Common myeloid progenitor, CD34-positive (primary cell): ENCODE measurements at regions not wholly inside any gene's neighbourhood (a gene's known extent, or its start where the extent isn't known, plus 50 kb on each side); places are given as distances from the start of the nearest gene placed in this dataset.

ENCODE experiments used
- CTCF ChIA-PET: fragments of 350-600 bp; sonication (Branson Sonifier 250); formaldehyde crosslinking; loops from one replicate; lab custom pipeline; 2021; ENCODE audit warnings: antibody characterized with exemption; lab: Charles Lee
- POLR2A ChIA-PET: fragments of 350-600 bp; sonication (Branson Sonifier 250); formaldehyde crosslinking; loops from one replicate; lab custom pipeline; 2021; ENCODE audit warnings: antibody characterized with exemption; lab: Charles Lee
- DNase-seq, 3 donors: peaks; one replicate each; pipeline versions ENCODE4 v3.0.0 to v3.0.0-alpha.2; 2013
- H3K27ac ChIP-seq, 2 experiments: 1 replicate in 1 of 2; 2 replicates in 1 of 2; pipeline ENCODE4 v1.7.0; 2013; ENCODE audit warnings: inconsistent platforms in 2 of 2, low read length in 2 of 2, mild to moderate bottlenecking in 2 of 2, low read depth in 1 of 2, moderate library complexity in 1 of 2; ENCODE audit not compliant: severe bottlenecking in 2 of 2, insufficient read depth in 1 of 2, poor library complexity in 1 of 2
- H3K27me3 ChIP-seq, 5 experiments: replicated peaks in 2 of 5; 1 replicate in 3 of 5; 2 replicates in 2 of 5; pipeline versions ENCODE4 v1.6.1 to v1.7.0; 2013; ENCODE audit warnings: low read length in 4 of 5, mild to moderate bottlenecking in 2 of 5, moderate library complexity in 2 of 5, inconsistent platforms in 1 of 5; ENCODE audit not compliant: insufficient read depth in 5 of 5, control insufficient read depth in 4 of 5
- H3K36me3 ChIP-seq, 4 experiments: 1 replicate in 2 of 4; 2 replicates in 2 of 4; pipeline versions ENCODE4 v1.6.1 to v1.7.0; 2013; ENCODE audit warnings: low read length in 3 of 4, control low read depth in 1 of 4, mild to moderate bottlenecking in 1 of 4; ENCODE audit not compliant: control insufficient read depth in 4 of 4, insufficient read depth in 4 of 4
- H3K4me1 ChIP-seq, 4 experiments: 1 replicate in 3 of 4; 2 replicates in 1 of 4; pipeline versions ENCODE4 v1.6.1 to v1.7.1; 2013; ENCODE audit warnings: low read length in 3 of 4, mild to moderate bottlenecking in 3 of 4, control low read depth in 1 of 4, inconsistent platforms in 1 of 4, moderate library complexity in 1 of 4; ENCODE audit not compliant: control insufficient read depth in 4 of 4, insufficient read depth in 4 of 4; ENCODE audit errors: control extremely low read depth in 1 of 4
- H3K4me3 ChIP-seq, 7 experiments: 1 replicate in 4 of 7; 2 replicates in 3 of 7; pipeline versions ENCODE4 v1.5.1 to v1.7.0; 2013; ENCODE audit warnings: mild to moderate bottlenecking in 7 of 7, low read length in 6 of 7, moderate library complexity in 6 of 7, inconsistent platforms in 2 of 7, low read depth in 2 of 7, control low read depth in 1 of 7; ENCODE audit not compliant: insufficient read depth in 4 of 7, control insufficient read depth in 1 of 7; ENCODE audit errors: extremely low read depth in 1 of 7
- H3K9me3 ChIP-seq, 5 experiments: 1 replicate in 4 of 5; 2 replicates in 1 of 5; pipeline versions ENCODE4 v1.6.1 to v1.7.1; 2013; ENCODE audit warnings: low read length in 4 of 5, mild to moderate bottlenecking in 2 of 5, inconsistent platforms in 1 of 5, low read depth in 1 of 5, moderate library complexity in 1 of 5; ENCODE audit not compliant: control insufficient read depth in 4 of 5, insufficient read depth in 2 of 5; ENCODE audit errors: control extremely low read depth in 1 of 5
- WGBS: methylation state at CpG from one replicate; pipeline ENCODE4 v1.1.5; 2013; ENCODE audit not compliant: insufficient coverage; 5-methylcytosine and 5-hydroxymethylcytosine counted together

- H3K9me3 ChIP-seq, result no peaks in the 10 kb centered on the region
- no peaks in the 10 kb centered on the region for H3K36me3 ChIP-seq
- no peak overlapping the region for H3K27ac ChIP-seq
- no peak overlapping the region for H3K4me3 ChIP-seq
- no peaks in the 10 kb centered on the region for H3K27me3 ChIP-seq
- no peak for DNase-seq
- CTCF ChIA-PET, result no interaction called here
- POLR2A ChIA-PET, result no interaction called here
- H3K4me1 ChIP-seq, result no peaks in the 10 kb centered on the region
These were observed 527.2 kb downstream of the NR2F1-AS1 start for GRCh38 chr5:93053825-93054224.

GRCh38 chr5:93048858-93049257 lies 532.2 kb downstream of the NR2F1-AS1 start:
- POLR2A ChIA-PET, result no interaction called here
- Histone ChIP-seq H3K27ac (no peak overlapping the region), H3K9me3 (no peaks in the 10 kb centered on the region), H3K36me3 (no peaks in the 10 kb centered on the region), H3K4me1 (no peaks in the 10 kb centered on the region), H3K27me3 (no peaks in the 10 kb centered on the region), H3K4me3 (no peak overlapping the region)
- no peak for DNase-seq
- WGBS, result no CpG with 5 or more reads among the region's 2 CpGs
- CTCF ChIA-PET, result no interaction called here

- ChIA-PET CTCF (no interaction called here), POLR2A (no interaction called here)
- no CpG with 5 or more reads among the region's 1 CpG for WGBS
These were observed 536.0 kb downstream of the NR2F1-AS1 start for GRCh38 chr5:93044859-93045666.

GRCh38 chr5:93039888-93040287 lies 541.1 kb downstream of the NR2F1-AS1 start:
- no peaks in the 10 kb centered on the region for H3K36me3 ChIP-seq
- H3K9me3 ChIP-seq, result no peaks in the 10 kb centered on the region
- no peak overlapping the region for H3K4me3 ChIP-seq
- no peaks in the 10 kb centered on the region for H3K27me3 ChIP-seq
- no peak overlapping the region for H3K27ac ChIP-seq
- H3K4me1 ChIP-seq, result no peaks in the 10 kb centered on the region
- DNase-seq, result no peak
- CTCF ChIA-PET, result no interaction called here
- POLR2A ChIA-PET, result no interaction called here

More at GRCh38 chr5:93044859-93045666, 536.0 kb downstream of the NR2F1-AS1 start:
- H3K4me1 ChIP-seq, result no peaks in the 10 kb centered on the region
- H3K27me3 ChIP-seq, result no peaks in the 10 kb centered on the region
- no peaks in the 10 kb centered on the region for H3K9me3 ChIP-seq
- no peak overlapping the region for H3K4me3 ChIP-seq
- no peak for DNase-seq
- H3K27ac ChIP-seq, result no peak overlapping the region
- no peaks in the 10 kb centered on the region for H3K36me3 ChIP-seq

- Histone ChIP-seq H3K27ac (no peak overlapping the region), H3K4me1 (no peaks in the 10 kb centered on the region), H3K27me3 (no peaks in the 10 kb centered on the region), H3K4me3 (no peak overlapping the region), H3K9me3 (no peaks in the 10 kb centered on the region), H3K36me3 (no peaks in the 10 kb centered on the region)
- CTCF ChIA-PET, result no interaction called here
- 39% methylated on average over 7 of the region's 9 CpGs for WGBS
- DNase-seq, result no peak
- POLR2A ChIA-PET, result no interaction called here
These were observed 546.1 kb downstream of the NR2F1-AS1 start for GRCh38 chr5:93034621-93035590.

GRCh38 chr5:93022796-93023447 lies 558.1 kb downstream of the NR2F1-AS1 start:
- no peak for DNase-seq
- no peaks in the 10 kb centered on the region for H3K4me1 ChIP-seq
- H3K27ac ChIP-seq, result no peak overlapping the region
- no CpG with 5 or more reads among the region's 3 CpGs for WGBS
- ChIA-PET POLR2A (no interaction called here), CTCF (interaction anchor here (0.6 kb wide), 1 partner anchor 136 kb away, joined by 3 read pairs; no protein-coding TSS in a partner anchor)
- no peak overlapping the region for H3K4me3 ChIP-seq
- H3K9me3 ChIP-seq, result no peaks in the 10 kb centered on the region
- no peaks in the 10 kb centered on the region for H3K36me3 ChIP-seq
- no peaks in the 10 kb centered on the region for H3K27me3 ChIP-seq
